ENCODE measurements at regions not wholly inside any gene's neighbourhood (a gene's known extent, or its start where the extent isn't known, plus 50 kb on each side); places are given as distances from the start of the nearest gene placed in this dataset.

GRCh38 chr4:80145739-80146138, 51.6 kb upstream of the PRDM8 start:
- Histone ChIP-seq H3K36me3 (replicated peaks in 1 of 2; ENCODE audit: insufficient read depth in 1 of 2, low read depth in 2 of 2) (no peaks in the 10 kb centered on the region), H3K9me3 (no peaks in the 10 kb centered on the region), H3K4me1 (no peaks in the 10 kb centered on the region), H3K27me3 (no peaks in the 10 kb centered on the region), H3K27ac (no peak overlapping the region), H3K4me3 (no peak overlapping the region)
- no peak for DNase-seq
- TF ChIP-seq POLR2A (IDR thresholded peaks at IDR 0.05) (no peak), CTCF (IDR thresholded peaks at IDR 0.05) (no peak)
- intact Hi-C loops (cut with DNase I) = no loop called here
- 70 to 77% methylated on average over 1 of the region's 1 CpG for WGBS, 2 donors
- no peak for ATAC-seq

GRCh38 chr4:80144676-80145470, 52.4 kb upstream of the PRDM8 start:
- no peak for TF ChIP-seq CTCF (IDR thresholded peaks at IDR 0.05)
- TF ChIP-seq POLR2A (IDR thresholded peaks at IDR 0.05) = no peak

GRCh38 chr4:80143307-80143679, 54.0 kb upstream of the PRDM8 start:
- Histone ChIP-seq H3K27me3 (no peaks in the 10 kb centered on the region), H3K36me3 (replicated peaks in 1 of 2; ENCODE audit: insufficient read depth in 1 of 2, low read depth in 2 of 2) (no peaks in the 10 kb centered on the region), H3K9me3 (no peaks in the 10 kb centered on the region), H3K27ac (no peak overlapping the region), H3K4me1 (no peaks in the 10 kb centered on the region), H3K4me3 (no peak overlapping the region)
- intact Hi-C loops (cut with DNase I) = no loop called here
- no peak for TF ChIP-seq CTCF (IDR thresholded peaks at IDR 0.05)
- TF ChIP-seq POLR2A (IDR thresholded peaks at IDR 0.05) = no peak
- DNase-seq = no peak
- ATAC-seq = no peak
- 72 to 77% methylated on average over 1 of the region's 1 CpG for WGBS, 2 donors

More at GRCh38 chr4:80144676-80145470, 52.4 kb upstream of the PRDM8 start:
- DNase-seq (no peak), ATAC-seq (no peak)
- Histone ChIP-seq H3K4me1 (no peaks in the 10 kb centered on the region), H3K9me3 (no peaks in the 10 kb centered on the region), H3K27ac (no peak overlapping the region), H3K27me3 (no peaks in the 10 kb centered on the region), H3K36me3 (replicated peaks in 1 of 2; ENCODE audit: insufficient read depth in 1 of 2, low read depth in 2 of 2) (no peaks in the 10 kb centered on the region), H3K4me3 (no peak overlapping the region)
- intact Hi-C loops (cut with DNase I) = no loop called here

GRCh38 chr4:80142394-80143306, 54.7 kb upstream of the PRDM8 start:
- no peak overlapping the region for H3K27ac ChIP-seq
- no peak overlapping the region for H3K4me3 ChIP-seq
- DNase-seq (no peak), ATAC-seq (no peak)
- WGBS, 2 donors = 33 to 43% methylated on average over 4 of the region's 4 CpGs
- no peaks in the 10 kb centered on the region for H3K4me1 ChIP-seq
- intact Hi-C loops (cut with DNase I) = no loop called here
- no peaks in the 10 kb centered on the region for H3K9me3 ChIP-seq
- no peaks in the 10 kb centered on the region for H3K36me3 ChIP-seq (replicated peaks in 1 of 2; ENCODE audit: insufficient read depth in 1 of 2, low read depth in 2 of 2)
- no peaks in the 10 kb centered on the region for H3K27me3 ChIP-seq
- no peak for TF ChIP-seq POLR2A (IDR thresholded peaks at IDR 0.05)
- TF ChIP-seq CTCF (IDR thresholded peaks at IDR 0.05) = no peak
